GM18873 (cell line): ENCODE measurements at regions not wholly inside any gene's neighbourhood (a gene's known extent, or its start where the extent isn't known, plus 50 kb on each side); places are given as distances from the start of the nearest gene placed in this dataset.

ENCODE experiments used
- ATAC-seq: cut with Tn5 transposase; IDR thresholded peaks from one replicate; pipeline ENCODE4 v1.9.1; 2021; ENCODE audit warnings: mild to moderate bottlenecking, moderate library complexity, moderate number of reproducible peaks; ENCODE audit not compliant: unreplicated experiment, low FRiP score

DNA sequence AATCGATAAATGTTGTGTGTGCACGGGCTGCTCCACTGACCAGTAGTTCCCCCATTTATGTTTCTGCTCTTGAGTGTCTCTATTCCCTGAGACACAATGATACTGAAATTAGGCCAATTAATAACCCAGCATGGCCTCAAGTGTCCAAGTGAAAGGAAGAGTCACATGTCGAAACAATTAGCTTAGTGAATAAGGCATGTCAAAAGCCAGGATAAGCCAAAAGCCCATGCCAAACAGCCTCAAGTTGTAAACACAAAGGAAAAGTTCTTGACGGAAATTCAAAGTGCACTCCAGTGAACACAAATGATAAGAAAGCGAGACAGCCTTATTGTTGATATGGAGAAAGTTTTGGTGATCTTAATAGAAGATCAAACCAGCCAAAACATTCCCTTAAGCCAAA is 167.1 kb upstream of the C1QTNF7 start:
- ATAC-seq, result no peak

DNA sequence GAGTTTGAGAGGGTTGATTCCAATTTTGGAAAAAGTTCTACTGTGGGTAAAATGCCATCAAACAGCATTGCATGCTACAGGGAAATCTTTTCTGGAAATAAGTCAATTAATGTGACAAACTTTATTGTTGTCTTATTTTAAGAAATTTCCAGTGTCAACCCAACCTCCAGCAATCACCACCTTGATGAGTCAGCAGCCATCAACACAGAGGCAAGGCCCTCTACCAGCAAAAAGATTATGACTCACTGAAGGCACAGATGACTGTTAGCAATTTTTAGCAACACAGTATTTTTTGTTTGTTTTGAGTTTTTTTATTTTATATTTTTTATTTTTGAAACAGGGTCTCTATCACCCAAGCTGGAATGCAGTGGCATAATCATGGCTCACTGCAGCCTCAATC is 165.4 kb upstream of the C1QTNF7 start:
- no peak for ATAC-seq

DNA sequence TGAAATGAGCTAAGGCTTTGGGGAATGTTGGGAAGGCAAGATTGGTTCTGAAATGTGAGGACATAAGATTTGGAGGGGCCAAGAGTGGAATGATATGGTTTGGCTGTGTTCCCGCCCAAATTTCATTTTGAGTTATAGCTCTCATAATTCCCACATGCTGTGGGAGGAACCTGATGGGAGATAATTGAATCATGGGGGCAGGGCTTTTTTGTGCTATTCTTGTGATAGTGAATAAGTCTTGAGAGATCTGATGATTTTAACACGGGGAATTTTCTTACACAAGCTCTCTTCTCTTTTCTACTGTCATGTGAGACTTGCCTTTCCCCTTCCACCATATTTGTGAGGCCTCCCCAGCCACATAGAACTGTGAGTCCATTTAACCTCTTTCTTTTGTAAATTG is 157.6 kb upstream of the C1QTNF7 start:
- ATAC-seq, result no peak

GRCh38 chr4:15286041-15286440 is 141.8 kb upstream of the C1QTNF7 start:
- no peak for ATAC-seq

DNA sequence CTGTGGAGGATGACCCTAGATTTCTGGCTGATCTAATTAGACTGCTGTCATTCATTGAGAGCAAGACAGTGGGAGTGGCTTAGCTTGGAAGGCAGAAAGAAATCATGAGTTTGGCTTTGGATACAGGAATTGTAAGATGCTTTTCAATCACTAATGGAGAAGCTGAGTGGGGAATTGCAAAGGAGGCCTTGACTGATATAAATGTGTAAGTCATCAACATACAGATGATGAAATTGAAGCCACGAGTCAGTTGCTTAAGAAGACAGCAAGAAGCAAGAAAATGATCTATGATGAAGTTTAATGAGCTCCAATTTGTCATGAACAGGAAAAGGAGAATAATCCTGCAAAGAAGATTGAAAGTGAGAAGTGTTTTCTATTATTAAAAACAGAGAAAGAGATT is 136.7 kb upstream of the C1QTNF7 start:
- no peak for ATAC-seq

GRCh38 chr4:15293711-15294110 is 134.1 kb upstream of the C1QTNF7 start:
- ATAC-seq, result no peak

GRCh38 chr4:15294202-15294601 is 133.6 kb upstream of the C1QTNF7 start:
- no peak for ATAC-seq

DNA sequence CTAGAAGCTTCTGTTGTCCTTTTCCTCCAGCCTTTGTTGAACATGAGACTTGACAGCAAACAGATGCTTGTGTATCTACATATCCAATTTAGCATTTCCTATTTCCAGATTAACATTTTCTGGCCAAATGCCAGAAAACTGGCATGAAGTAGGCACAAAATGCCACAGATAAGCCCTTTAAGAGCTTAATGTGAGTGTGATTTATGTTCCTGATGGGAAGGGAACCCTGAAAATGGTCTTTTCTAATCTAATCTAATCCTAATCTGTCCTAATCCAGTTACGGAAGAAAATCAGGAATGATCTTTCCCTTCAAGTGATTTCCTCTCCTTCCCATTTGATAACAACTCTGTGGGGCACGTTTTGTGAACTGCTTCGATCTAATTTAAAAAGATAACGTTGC is 133.0 kb upstream of the C1QTNF7 start:
- no peak for ATAC-seq

DNA sequence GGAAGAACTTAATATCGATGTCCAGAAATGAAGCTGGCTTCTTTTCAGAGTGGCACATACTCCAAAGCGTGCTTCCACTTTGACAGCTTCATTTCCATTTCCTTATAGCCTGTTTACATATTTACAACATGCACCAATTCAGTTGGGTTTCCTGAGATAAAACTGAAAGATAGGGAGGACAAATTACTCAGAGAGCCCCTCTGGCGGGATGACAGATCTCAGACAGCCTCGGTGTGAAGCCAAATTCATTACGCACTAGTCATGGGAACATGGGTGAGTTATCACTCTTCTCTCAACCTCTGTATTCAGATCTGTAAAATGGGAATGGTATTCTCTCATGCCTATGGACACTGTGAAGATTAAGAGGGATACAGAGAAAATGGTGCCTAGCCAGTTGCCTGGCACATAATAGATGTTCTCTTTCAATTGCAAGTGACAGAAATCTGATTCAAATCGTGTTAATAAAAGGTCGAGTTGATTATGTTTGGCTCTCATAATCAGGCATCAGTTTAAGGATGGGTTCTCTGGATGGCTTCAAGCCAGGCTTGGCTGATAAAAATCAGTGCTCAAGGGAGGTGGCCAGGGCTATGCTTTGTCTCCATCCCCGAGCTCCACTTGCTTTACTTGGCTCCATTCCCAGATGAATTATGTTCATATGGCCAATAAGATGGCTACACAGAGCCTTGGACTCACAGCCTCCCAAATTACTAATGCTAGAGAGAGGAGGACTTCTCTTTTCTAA is 132.2 kb upstream of the C1QTNF7 start:
- no peak for ATAC-seq

- no peak for ATAC-seq
Measured at GRCh38 chr4:15297344-15297743, 130.5 kb upstream of the C1QTNF7 start.

GRCh38 chr4:15299627-15300026 is 128.2 kb upstream of the C1QTNF7 start:
- no peak for ATAC-seq

GRCh38 chr4:15303052-15303641 is 124.7 kb upstream of the C1QTNF7 start:
- no peak for ATAC-seq

DNA sequence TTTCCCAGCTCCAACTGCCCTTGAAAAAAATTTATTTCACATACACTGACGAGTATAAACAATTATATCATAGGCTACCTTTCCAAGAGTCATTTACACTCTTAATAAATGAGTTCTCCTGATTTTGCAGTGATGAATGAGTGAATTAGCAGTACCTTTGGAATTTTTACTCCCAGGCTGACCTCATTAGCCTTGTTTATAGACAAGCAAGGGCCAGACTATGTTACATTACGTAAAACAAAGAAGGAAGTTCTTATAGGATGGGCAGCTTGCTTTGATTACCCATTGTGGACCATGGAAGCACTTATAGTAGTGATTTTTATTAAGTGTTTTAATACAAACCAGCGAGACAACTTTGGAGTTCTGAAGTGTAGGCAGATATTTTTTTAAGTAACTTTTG is 112.9 kb upstream of the C1QTNF7 start:
- ATAC-seq, result no peak

- ATAC-seq, result no peak
Measured at GRCh38 chr4:15317246-15317645, 110.6 kb upstream of the C1QTNF7 start.

DNA sequence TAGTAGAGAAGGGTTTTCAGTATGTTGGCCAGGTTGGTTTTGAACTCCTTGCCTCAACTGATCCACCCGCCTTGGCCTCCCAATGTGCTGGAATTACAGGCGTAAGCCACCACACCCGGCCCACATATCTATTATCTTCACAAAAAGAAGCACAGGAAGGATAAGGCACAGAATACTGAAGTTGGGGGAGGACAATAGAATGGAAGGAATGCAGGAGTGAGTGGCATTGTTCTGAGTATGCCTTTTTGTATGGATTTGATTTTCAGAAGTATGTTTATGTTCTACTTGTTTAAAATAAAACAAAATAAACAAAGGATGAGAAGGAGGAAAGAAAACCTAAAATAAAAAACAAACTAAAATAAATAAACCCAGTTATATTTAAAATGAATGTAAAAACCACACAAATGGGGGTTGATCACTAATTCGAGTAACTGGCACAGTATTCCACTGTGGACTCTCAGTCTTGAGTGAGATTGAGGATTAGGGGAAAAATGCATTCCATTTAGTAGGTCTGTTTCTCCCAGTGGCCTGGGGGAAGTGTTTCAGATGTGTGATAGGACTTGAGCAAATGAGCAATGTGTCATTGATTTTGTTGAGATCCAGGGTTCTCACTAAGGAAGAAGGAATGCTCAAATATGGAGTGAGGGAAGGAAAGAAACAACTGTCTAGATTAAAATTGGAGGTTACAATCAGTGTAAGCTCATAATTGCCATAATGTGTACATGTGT is 109.0 kb upstream of the C1QTNF7 start:
- no peak for ATAC-seq

- no peak for ATAC-seq
Measured at GRCh38 chr4:15320121-15320678, 107.6 kb upstream of the C1QTNF7 start.

GRCh38 chr4:15322006-15322405 is 105.8 kb upstream of the C1QTNF7 start:
- no peak for ATAC-seq

DNA sequence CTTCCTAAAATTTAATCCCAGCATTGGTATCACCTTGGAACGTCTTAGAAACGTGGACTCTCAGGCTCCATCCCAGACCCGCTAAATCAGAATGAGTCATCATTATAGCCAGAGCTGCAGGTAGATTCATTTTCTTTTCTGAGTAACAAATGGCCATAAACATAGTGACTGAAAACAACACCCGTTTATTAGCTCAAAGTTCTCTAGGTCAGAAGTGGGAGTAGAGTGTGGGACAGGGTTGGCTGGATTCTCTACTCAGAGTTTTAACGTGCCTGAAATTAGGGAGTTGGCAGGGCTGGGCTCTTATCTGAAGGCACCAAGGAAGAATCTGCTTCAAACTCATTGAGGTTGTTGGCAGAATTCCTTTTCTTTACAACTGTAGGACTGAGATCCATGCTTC is 101.8 kb upstream of the C1QTNF7 start:
- ATAC-seq, result no peak

DNA sequence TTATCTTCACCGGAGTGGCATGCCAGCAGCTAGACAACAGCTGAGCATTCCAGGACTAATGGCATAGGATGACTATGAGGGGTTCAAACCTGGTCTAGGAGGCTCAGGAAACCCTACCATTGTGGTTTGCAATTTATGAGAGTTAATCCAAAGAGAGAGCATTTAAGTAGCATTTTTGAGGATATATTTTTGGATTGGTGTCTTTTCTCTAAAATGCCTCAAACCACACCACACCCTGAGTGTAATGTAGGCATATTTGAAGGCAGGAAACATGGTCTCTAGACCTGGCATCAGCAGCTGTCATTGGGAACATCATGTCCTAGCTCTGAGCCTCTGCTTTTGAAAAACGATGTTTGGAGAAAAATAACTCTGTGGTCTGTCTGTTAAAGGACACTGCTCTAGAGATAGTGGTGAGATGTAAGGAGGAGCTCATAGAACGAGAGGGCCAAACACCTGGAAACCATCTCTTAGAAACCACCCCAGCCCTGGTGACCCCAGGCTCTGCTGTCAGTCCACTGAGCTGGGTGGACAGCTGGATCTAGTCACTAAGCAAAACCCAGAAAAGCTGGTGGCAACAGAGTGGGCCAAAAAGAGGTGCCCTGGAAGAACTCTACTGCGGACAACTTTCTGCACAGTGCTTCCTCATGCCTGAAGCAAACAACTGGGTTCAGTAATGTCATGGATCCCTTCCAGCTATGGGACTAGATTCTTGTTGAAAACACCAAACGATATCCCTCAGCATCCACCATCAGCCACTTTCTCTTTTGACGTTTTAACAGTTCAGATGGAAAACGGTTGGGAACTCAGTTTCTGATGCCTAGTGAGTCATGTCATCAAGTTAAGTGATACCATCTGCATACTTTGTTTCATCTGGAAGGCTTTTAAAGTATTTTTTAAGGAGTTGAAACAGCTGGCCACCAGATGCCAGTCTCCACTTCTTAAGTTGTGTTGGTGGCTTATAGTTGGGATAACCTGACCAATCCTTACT is 100.2 kb upstream of the C1QTNF7 start:
- no peak for ATAC-seq

DNA sequence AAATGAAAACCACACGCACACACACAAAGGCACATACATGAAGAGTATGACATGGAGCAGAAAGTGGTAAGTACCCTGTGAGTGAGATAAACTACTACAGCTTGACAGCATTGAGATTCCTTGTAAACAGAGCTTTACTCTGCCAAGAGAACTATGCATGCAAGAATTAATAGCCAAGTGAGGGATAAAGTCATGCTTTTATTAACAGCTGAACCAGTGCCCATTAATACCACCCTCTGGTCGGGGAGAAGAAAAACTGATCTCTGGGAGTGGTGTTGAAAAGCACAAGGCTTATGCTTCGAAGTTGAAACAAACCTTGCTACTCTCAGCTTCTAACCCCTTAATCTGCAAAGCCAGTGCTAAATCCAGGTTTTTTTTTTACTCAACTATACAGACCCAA is 95.9 kb upstream of the C1QTNF7 start:
- ATAC-seq, result no peak
